ENCODE measurements at regions not wholly inside any gene's neighbourhood (a gene's known extent, or its start where the extent isn't known, plus 50 kb on each side); places are given as distances from the start of the nearest gene placed in this dataset.

DNA sequence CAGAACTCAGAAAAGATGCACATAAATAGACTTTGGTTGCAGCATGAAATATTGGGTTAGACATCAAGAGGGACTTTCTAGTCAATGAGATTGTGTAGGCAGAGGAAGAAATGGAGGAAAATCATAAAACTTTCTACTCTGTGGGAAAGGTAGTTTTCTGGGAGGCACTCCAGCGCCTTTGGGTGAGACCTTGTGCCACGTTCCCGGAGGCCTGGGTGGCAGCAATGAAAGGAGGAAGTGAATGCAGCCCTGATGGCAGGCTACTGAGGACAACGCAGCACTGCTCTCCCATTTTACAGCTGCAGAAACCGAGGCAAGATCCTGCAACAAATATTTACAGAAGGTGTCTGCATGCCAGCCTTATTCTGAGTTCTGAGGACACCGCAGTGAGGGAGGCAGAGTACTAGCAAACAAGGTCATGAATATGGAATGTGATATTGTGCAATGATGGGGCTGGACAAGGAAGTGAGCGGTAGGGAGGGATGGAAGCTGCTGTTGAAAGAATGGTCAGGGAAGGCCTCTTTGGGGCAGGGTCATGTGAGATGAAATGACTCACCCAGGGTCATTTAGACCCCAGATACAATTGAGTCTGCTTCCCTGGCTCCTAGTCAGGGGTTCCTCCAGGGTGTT, 159.1 kb downstream of the TFAP2C start:
- intact Hi-C loops (cut with DNase I) = no loop called here
- DNase-seq (no peak), ATAC-seq (ENCODE audit: poor library complexity) (no peak)

DNA sequence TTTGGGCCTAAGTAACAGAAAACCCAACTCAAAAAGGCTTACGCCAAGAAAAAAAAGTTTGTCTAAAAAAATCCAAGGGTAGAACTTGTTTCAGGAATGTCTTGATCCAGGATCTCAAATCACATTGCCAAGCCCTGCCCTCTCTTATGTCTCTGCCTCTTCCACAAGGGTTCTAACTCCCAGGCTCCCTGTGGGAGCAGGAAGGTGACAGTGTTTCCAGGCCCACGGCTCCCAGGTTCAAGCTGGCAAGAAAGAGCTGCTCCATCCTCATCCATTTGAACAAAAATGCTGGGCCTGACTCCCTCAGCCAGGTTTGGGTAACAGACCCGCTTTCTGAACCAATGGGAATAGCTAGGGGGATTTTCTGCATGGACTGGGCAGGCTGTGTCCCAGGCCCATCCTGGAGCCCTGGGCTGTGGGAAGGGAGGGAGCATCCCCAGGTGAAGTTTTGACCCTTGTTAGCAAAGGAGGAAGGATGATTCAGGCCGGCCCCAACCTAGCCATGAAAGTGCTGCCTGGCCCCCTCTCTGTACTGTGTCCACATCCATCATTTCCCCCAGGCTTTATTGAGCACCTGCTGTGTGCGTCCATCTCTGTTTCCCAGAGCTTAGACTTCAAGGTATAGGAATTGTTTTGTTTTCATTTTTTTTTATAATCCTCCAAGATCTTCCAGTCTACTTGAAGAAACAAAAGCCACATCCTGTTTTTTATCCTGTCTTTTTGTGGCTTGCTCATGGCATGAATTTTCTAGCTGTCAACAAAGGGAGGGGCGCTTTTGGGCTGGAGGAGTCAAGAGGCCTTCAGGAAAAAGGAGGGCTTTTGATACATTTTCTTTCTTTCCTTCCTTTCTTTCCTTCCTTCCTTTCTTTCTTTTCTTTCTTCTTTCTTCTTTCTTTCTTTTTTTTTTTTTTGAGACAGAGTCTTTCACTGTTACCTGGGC, 159.8 kb downstream of the TFAP2C start:
- intact Hi-C loops (cut with DNase I) = no loop called here
- DNase-seq (no peak), ATAC-seq (ENCODE audit: poor library complexity) (no peak)

DNA sequence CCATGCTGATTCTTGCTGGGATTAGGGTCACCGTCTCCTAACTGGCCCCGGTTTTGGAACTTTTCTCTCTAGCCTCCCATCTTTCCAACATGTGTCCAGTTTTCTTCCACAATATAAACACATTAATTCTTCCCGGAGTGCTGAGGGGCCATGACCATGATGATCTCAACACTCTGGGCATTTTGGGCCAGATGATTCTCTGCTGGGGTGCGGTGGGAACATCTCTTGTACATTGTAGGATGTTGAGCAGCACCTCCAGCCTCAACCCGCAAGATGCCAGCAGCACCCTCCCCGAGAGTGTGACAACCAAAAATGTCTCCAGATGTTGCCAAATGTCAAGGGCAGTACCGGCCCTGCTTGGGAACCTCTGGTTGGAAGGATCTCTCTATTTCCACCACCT, 164.8 kb downstream of the TFAP2C start:
- intact Hi-C loops (cut with DNase I) = no loop called here
- ATAC-seq (ENCODE audit: poor library complexity) (no peak), DNase-seq (no peak)

DNA sequence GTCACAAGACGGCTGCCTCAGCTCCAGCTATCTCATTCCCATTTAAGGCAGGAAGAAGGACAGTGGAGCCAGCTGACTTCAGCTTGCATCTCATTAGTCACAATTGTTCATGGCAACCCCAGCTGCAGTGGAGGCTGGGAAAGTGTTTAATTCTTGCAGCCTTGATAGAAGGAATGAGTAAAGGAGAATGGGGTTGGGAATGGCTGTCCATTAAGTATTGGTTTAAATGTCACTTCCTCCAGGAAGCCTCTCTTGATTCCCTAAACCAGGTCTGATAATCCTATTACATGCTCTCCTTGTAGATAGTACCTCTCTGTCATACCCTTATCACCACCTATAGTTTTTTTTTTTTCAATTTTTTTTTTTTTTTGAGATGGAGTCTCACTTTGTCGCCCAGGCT, 166.4 kb downstream of the TFAP2C start:
- intact Hi-C loops (cut with DNase I) = no loop called here
- ATAC-seq (ENCODE audit: poor library complexity) = no peak

DNA sequence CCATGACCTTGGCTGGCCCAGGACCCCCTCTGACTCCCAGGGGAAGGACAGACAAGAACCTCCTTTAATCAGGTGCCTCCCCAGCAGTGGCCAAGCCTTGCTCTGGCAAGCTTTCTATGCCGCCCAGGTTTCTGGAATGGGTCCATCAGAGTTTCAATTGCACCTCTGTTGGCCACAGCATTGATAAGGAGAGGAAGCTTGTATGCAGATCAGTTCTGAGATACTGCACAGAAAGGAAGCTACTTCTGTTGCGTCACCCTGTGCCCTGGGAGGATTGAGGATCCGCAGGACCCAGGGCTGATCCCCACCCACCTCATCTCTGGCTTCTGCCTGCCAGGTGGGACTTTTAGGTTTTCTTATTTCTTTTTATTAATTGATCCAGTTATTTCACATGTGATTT, 167.2 kb downstream of the TFAP2C start:
- no peak for DNase-seq
- intact Hi-C loops (cut with DNase I) = no loop called here
- no peak for ATAC-seq (ENCODE audit: poor library complexity)

More for the DNA sequence above, 166.4 kb downstream of the TFAP2C start:
- DNase-seq = no peak

DNA sequence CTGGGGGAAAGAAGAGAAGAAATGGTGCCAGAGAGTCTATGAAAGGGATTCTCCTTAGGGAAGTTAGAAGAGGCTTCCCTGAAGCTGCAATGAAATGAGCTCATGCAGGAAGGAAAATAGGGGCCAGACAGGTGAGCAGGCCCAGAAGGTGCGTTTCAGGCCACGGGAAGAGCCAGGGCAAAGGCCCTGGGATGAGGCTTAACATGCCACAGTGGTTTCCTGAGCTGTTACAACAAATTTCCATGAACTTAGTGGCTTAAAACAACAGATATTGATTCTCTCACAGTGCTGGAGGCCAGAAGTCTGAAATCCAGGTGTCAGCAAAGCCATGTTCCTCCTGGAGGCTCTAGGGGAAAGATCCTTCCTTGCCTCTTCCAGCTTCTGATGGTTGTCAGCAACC, 167.9 kb downstream of the TFAP2C start:
- DNase-seq (no peak), ATAC-seq (ENCODE audit: poor library complexity) (no peak)
- intact Hi-C loops (cut with DNase I) = no loop called here

DNA sequence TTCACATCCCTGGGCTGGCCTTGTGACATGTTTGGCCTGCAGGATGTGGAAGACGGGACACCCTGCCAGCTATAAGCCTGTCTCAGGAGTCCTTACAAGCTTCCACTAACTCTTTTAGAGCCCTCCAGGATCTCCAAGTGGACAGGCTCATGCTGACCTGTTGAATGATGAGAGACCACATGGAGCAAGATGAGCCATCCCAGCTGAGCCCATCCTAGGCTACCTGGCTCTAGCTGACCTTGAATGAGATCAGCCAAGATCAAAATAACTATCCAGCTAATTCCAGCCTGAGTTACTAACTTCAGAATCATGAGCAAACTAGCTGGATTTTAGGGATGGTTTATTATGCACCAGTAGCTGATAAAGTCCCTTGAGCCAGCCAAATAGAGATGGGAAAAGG, 169.5 kb downstream of the TFAP2C start:
- intact Hi-C loops (cut with DNase I) = no loop called here
- DNase-seq = no peak
- no peak for ATAC-seq (ENCODE audit: poor library complexity)

DNA sequence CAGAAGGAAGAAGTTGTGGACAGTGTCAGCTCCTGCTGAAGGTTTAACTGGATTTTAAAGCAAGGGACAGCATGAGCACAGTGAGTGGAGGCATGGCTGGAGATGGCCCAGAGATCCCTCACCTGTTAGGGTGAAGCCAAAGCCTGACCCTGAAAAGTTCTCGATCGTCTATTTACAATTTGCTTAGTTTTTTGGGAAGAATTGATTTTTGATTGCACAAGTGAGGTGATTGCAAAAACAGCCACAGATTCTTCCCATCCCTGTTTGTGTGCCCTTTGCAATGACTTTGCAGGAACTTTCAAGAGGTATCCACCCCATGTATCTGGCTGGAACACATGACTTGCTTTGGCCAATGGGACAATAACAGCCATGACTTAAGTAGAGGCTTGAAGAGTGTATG, 170.1 kb downstream of the TFAP2C start:
- DNase-seq (no peak), ATAC-seq (ENCODE audit: poor library complexity) (no peak)
- intact Hi-C loops (cut with DNase I) = no loop called here

DNA sequence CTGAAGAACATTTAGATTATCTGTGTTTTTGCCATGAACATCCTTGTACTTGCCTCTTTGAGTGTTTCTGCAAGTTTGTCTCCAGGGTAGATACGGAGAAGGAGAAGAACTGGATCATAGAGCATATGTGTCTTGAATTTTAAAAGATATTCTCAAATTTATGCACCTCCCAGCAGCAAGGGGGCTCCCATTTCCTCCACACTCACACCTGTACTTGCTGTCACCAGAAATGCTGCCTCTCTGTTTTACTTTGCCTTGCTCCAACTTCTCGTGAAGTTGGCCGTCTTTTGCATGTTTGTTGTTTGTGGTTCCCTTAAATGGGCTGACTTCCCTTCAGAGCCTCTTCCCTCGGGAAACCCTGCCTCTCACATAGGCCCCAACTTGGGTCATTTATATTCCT, 171.0 kb downstream of the TFAP2C start:
- intact Hi-C loops (cut with DNase I) = no loop called here
- DNase-seq = no peak
- no peak for ATAC-seq (ENCODE audit: poor library complexity)

DNA sequence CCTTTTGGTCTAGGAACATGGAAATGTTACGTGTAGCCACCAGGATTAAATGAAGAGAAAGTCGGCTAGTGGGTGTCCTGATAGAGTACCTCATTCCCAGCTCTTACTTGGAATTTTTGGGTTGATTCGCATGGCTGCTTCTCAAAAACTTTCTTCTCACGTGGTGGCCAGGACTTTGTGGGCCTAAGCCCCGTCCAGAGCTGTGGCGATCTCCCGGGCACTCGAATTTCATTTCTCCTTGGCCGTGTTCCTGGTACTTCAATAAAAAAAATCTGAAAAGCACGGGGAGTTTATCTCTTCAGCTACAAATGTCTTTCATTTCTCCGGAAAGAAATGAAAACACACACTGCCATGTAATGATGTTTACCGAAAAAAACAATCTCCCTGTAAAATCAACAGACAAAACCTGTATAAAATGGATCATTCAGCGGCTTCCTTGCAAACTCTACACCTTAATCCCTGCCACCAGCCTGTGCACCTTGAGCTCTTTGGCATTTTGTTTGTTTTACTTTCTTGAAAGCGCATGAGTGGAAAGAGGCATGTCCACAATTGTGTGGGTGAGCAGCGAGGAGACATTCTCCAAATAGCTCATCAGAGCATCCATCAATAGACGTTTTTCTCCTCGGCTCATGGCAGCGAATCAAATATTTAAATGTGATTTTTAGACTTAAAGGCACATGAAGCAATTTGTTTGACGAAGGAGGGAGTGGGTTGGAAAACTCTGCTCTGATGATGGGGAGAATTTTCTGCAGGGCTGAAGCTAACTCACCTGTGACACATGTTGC, 173.1 kb downstream of the TFAP2C start:
- DNase-seq (no peak), ATAC-seq (ENCODE audit: poor library complexity) (no peak)
- intact Hi-C loops (cut with DNase I) = no loop called here

DNA sequence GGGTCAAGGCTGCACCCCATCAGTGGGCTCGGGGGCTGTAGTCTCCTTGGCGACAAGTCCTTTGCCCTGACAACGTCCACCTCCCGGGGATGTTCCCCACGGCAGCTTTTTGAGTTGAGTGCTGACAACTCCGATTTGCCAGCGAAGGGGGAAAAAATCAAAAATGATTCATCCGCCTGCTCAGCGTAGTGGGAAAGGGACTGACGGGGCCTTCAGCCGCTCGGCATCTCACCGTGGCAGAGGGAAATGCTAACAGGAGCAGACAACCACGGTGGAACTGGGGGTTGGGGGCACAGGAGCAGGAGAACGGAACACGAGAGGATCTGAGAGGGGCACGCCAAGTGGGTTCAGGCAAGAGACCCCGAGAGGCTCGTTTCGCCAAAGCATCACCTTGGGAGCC, 173.7 kb downstream of the TFAP2C start:
- DNase-seq = no peak
- intact Hi-C loops (cut with DNase I) = no loop called here
- ATAC-seq (ENCODE audit: poor library complexity) = no peak

DNA sequence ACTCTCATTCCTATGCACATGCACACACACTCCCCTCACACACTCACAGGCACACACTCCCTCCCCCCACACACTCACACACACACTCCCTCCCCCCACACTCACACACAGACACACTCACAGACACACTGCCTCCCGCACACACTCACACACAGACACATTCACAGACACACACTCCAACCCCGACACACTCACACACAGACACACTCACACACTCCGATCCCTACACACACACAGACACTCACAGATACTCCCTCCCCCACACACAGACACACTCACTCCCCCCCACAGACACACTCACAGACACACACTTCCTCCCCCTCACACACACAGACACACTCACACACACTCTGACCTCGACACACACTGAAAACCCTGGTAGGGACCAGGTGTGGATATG, 176.2 kb downstream of the TFAP2C start:
- intact Hi-C loops (cut with DNase I) = no loop called here
- DNase-seq (no peak), ATAC-seq (ENCODE audit: poor library complexity) (no peak)

DNA sequence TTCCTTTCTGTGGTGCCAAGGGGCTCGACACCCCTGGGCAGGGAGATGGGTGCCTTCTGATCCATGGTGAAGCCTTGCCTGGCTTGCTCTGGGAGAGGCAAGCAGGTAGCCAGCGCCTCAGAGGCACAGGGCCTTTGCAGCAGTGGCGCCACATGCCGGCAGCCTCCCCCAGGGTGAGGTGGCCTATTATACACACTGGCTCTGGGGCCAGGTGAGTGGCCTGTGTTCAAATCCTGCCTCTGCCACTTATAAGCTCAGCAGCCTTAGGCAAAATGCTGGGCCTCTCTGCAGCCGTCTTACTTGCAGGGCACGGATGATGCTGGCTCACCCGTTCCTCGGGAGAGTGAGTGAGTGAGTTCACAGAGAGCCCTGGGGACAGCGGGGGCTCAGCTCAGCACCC, 176.9 kb downstream of the TFAP2C start:
- no peak for ATAC-seq (ENCODE audit: poor library complexity)
- DNase-seq = no peak
- intact Hi-C loops (cut with DNase I) = no loop called here

DNA sequence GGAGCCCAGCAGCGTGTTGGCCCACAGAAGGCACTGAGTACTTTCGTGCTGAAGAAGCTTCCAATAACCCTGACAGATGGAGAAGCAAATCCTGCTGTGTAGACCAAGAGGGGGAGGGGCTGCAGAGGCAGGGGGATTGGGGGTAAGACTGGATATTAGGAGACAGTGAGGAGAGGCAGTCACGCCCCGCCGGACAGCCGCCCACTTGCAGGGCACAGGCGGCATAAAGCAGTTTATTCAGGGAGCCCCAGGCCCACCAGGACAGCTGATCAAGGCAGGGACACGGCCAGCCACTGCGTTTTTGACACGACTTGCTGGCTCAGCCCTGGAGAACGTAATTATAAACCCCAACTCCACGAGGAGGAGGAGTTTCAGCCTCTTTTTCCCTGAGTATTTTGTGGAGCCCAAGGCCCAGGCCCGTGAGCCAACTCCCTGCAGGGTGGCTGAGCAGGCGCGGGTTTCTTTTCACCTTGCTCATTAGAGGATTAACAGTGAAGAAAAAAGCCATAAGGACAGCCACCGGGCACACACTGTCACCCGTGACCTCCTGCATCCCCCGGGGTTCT, 177.9 kb downstream of the TFAP2C start:
- ATAC-seq (ENCODE audit: poor library complexity) = no peak
- no peak for DNase-seq
- intact Hi-C loops (cut with DNase I) = no loop called here

DNA sequence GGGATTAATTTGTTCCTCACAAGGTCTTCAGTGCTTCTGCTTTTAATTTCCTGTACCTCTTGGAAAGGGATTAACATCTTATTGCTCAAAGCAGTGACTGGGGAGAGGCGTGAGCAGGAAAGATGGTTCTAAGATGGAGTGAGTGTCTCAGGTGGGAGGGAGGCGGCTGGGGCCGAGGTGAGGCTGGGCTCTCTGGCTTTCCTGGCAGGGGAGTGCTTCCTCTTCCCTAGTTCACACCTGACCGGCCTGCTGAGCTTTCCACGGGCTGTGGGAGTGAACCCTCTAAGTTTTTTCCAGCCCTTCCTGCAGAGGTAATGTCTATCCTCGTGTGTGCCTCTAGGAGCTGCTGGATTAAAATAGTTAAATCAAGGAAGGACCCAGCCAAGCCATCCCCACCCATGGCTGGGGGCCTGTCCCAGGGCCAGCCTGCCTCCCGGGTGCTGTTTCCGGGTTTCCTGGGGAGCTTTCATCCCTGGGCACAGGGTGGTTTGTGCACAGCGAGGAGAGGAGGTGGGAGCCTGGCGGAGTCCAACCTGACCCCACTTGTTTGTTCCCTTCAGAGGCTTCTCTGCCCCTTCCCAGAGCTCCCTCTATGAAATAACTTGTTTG, 179.1 kb downstream of the TFAP2C start:
- intact Hi-C loops (cut with DNase I) = no loop called here
- no peak for ATAC-seq (ENCODE audit: poor library complexity)
- DNase-seq = no peak

DNA sequence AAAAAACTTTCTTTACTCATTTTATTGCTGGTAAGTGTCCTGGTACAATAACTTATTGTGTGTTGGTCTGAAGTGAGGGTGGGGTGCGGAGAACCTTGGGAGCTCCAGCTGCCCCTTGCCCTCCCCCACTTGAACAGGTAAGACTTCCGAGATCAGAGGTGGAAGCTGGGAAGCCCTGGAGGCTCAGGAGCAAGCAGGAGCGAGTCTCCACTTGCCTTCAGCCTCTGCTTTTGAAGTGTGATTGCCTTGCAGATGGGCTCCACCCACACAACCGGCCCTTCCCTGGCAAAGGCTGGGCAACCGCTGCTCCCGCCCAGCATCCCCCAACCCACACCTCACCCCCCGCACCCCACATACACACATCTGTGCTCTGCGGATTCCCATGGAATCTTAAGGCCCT, 179.6 kb downstream of the TFAP2C start:
- DNase-seq (no peak), ATAC-seq (ENCODE audit: poor library complexity) (no peak)
- intact Hi-C loops (cut with DNase I) = no loop called here

DNA sequence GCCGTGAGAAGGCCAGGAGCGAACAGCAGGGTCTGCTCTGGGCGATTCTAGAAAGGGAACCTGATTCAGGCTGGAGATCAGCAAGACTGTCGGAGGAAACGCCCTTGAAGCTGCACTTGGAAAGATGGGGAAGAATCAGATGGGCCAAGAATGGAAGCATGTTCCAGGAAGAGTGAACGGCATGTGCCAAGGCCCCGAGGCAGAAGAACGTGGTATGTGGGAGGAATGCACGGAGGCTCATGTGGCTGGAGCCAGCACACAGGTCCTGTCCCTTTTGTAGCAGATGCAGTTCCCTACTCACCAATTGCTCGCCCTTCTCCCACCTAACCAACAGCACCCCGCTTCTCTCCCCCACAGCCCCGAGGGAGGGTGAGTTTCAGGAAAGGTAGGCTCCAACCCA, 180.6 kb downstream of the TFAP2C start:
- no peak for ATAC-seq (ENCODE audit: poor library complexity)
- no peak for DNase-seq
- intact Hi-C loops (cut with DNase I) = no loop called here

DNA sequence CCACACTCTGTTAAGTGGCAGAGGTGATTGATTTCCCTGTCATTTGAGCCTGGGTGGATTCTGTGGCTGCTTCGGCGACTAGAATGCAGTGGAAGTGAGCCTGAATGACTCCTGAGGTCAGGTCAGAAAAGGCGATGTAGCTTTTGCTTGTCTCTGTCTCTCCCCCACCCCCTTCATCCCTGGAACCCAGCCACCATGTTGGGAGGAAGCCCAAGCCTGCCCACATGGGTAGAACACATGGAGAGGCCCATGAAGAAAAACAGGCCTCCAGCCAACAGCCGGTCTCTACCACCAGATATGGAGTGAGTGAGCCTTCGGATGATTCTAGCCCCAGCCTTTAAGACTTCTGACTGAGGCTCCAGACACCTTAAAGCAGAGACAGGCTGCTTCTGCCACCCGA, 181.0 kb downstream of the TFAP2C start:
- DNase-seq (no peak), ATAC-seq (ENCODE audit: poor library complexity) (no peak)
- intact Hi-C loops (cut with DNase I) = no loop called here

DNA sequence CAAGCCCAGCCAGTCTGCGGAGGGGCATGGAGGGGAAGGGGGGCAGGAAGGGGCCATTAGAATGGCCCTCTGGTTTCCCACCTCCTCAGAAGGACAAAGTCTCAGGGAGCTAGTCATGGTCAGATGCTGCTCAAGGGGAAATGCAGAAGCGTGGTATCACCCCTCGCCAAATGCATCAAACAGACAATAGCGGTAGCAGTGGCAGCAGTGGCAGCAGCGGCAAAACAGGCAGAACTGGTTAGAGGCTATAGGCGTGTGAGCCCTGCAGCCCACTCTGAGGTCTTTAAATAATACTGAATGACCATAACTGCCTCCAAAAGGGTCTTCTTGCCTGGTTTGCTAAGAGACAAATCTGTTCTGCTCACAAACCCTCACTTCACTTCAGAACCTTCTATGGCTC, 186.7 kb downstream of the TFAP2C start:
- ATAC-seq (ENCODE audit: poor library complexity) (no peak), DNase-seq (no peak)
- intact Hi-C loops (cut with DNase I) = no loop called here

All from Right ventricle myocardium superior (tissue), 1 donor.